SKM-1 treated with dmso at 0.1 percent for 144 hours (cell line): ENCODE measurements at regions not wholly inside any gene's neighbourhood (a gene's known extent, or its start where the extent isn't known, plus 50 kb on each side); places are given as distances from the start of the nearest gene placed in this dataset.

ENCODE experiments used
- DNase-seq: peaks from one replicate; lab custom pipeline; 2025; ENCODE audit not compliant: unreplicated experiment; lab: John Stamatoyannopoulos, UW

DNA sequence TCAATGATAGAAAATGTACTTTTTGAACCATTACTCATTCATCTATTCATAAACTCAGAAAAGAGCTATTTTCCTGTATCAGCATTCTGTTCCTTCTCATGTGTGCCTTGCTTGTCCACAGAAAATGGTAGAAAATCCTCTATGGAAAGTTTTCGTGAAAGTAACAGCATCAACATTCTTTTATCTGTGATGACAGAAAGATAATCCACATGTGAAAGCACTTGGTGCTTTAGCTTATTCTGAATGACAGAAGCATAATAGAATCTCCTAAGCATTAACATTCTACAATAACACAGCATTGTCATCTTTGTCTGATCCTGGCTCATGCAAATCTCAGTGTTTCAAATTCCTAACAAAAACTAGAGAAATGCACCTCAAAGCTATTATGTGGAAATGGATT, 431.9 kb downstream of the ADAMTS20 start:
- no peak for DNase-seq

DNA sequence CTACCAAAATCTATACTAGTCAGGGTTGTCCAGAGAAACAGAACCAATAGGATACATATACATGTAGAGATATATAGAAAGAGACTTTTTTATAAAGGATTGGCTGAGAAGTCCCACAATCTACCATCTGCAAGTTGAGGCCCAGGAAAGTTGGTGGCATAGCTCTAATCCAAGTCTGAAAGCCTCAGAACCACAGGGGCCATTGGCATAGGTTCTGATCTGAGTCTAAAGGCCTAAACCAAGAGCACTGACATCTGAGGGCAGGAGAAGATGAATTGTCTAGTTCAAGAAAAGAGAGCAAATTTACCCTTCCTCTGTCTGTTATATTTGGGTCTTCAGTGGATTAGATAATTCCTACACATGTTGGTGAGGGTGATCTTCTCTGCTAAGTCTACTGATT, 433.1 kb downstream of the ADAMTS20 start:
- DNase-seq, result no peak

DNA sequence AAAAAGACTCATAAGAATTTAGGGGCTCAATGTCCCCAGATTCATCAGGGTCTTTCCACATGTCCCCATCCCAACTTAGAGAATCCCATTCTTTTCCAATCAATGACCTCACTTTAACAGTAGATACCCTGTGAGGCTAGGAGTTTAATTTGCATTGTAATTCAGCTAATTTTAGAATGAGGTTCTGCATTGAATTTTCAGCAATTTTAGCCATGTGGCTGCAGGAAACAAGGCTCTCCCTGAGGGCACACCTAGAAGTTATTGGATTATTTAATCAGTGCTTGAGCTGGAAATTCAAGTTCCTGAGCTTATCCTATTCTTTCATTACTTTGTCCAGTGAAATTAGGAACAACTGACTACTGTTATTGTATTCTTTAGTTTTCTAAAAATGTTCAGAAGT, 433.8 kb downstream of the ADAMTS20 start:
- DNase-seq, result no peak

DNA sequence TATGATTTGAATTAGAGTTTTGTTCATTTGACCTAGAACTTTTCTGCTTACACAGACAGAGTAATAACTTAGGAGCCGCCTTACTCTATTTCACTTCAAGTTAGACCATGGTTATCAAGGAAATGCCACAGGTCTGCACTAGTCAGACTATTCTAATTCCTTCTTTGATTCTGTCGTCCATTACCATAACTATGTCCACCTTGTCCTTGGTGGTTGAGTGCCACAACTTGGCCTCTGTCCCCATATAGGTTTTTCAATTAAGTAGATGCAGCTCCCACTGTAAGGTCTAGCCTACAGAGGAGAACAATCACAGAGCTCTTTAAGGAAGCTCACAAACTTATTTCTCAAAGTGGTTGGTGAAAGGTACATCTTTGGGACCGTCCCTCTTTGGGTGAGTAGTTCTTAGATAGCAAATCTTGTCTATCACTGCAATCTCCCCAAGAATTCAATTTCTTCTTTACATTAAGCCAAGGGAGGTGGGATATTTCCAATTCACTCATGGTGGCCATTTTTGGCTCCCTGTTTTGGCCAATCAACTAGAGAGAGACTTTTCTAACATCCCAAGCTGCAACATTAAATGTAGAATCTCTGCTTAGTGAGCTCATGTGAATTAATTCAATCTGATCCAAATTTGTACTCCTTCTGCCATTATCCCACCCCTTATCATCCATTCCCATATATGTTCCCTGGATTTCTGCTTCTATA, 434.6 kb downstream of the ADAMTS20 start:
- DNase-seq, result no peak

DNA sequence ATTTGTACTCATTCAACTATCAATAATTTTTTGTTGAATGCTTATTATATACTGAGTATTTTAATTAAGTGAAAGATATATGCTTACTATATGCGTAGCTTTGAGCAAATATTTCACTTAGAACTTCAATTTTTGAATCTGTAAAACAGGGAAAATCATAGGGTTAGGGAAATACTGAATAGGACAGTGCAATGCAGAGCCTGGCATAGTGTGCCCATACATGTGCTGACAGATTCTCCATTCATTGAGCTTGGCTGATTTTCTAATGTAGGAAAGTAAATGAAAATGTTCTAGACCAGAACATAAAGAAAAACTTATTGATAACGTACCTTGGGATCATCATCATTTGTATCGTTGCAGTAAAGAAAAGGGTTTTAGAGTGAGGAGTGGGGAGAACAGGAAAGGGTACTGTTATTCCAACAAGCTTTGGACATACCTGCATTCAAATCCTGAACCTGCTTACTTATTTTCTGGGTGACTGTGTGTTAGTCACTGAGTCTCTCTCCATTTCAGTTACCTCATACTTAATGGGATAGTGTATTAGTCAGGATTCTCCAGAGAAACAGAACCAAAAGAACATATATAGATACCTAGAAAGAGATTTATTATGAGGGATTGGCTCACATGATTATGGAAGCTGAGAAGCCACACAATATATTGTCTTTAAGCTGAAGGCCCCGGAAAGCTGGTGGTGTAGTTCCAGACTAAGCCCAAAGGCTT, 436.4 kb downstream of the ADAMTS20 start:
- DNase-seq, result no peak

DNA sequence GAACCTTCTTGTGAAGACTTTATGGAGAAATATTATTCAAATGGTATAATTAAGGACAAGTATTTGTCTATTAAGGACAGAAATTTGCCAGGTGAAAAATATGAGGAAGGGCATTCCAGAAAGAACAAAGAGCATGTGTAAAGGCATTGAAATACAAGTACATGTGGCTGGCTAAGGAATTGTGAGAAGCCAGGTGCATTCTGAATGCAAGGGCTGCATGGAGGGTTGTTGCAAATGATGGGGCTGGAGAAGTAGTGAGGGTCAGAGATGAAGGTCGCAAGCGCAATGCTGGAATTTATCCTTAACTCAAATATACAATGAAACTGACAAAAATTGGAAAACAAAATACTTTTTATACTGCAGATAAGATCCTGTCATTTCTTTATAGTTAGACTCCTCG, 437.7 kb downstream of the ADAMTS20 start:
- no peak for DNase-seq

DNA sequence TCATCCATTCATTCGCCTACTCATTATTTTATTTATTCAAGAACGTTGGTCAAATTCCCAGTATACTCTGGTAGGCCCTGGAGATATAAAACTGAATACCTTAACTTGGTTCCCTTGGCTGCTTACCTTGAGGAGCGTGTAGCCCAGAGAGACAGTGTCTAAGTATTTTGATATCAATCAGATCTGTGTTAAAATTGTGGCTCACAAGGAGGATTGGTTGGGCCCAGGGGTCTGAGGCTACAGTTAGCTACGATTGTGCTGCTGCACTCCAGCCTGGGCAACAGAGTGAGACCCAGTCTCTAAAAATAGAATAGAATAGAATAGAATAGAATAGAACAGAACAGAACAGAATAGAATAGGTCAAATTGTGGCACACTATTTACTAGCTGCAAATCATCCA, 438.4 kb downstream of the ADAMTS20 start:
- DNase-seq, result no peak

DNA sequence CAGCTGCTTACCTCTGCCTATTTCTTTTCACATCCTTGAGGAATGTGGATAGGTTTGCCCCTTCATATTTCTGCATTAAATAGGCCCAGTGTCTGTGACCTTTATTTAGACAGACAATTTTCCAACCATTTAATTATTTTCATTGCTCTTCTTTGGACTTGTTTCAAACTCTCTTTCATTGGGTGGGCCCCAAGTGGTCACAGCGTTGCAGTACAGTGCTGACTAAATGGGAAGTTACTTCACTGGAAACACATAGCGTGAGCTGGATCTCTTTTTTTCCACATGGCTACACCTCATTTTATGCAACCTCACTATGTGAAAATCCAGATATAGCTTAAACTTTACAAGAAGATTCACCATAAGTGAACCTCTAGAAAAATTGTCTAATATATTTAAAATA, 438.9 kb downstream of the ADAMTS20 start:
- DNase-seq, result no peak

DNA sequence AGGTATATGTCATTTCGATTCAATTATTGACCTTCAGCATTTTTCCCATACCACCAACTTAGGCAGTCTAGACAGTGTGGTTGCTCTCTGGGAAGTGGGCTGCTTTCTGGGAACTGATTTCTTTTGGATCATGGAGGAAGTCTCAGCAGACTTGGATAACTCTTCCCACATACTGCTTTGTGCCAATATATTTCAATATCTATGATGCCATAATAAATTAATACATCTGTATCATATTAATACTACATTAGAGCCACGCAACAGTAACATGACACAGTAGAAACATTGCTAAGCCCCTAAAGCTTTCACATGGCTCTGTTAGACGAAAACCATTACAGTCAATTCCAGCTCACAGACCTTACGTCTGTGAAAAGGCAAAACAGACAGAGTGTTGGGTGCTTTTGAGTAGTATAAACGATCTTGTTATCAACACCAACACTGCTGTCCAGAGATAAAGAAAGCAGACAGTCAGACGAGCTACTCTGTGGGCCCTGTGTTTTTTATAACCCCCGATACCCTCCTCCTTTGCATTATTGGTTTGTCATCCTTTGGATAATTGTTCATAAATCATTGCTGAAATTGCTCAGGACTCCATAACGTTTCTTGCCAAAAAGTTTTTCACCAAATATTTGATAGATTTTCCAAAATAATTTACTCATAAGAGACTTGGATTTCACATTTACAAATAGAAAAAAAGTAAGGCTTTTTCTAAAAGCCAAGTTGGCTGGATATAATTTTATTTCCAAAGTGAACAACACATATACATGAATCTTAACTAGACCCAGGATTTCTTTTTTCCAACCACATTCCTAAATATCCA, 439.7 kb downstream of the ADAMTS20 start:
- DNase-seq, result no peak

DNA sequence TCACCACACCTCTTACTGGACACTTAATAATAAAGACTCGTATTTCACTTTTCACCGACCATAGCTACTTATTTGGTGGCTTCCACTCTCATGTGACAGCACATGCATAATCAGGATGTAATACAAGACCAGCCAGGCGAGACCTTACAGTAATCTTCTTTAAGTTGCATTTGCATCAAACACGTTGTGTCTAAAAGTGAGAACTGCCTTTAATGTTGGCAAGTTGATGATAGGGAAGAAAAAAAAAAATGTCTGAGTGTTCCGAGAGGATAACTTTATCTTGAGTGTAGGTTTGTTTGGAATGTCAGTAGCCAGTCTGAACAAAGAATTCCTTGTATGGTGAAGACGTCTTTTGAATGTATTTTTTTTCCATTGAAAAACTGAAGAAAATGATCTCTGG, 440.4 kb downstream of the ADAMTS20 start:
- no peak for DNase-seq

DNA sequence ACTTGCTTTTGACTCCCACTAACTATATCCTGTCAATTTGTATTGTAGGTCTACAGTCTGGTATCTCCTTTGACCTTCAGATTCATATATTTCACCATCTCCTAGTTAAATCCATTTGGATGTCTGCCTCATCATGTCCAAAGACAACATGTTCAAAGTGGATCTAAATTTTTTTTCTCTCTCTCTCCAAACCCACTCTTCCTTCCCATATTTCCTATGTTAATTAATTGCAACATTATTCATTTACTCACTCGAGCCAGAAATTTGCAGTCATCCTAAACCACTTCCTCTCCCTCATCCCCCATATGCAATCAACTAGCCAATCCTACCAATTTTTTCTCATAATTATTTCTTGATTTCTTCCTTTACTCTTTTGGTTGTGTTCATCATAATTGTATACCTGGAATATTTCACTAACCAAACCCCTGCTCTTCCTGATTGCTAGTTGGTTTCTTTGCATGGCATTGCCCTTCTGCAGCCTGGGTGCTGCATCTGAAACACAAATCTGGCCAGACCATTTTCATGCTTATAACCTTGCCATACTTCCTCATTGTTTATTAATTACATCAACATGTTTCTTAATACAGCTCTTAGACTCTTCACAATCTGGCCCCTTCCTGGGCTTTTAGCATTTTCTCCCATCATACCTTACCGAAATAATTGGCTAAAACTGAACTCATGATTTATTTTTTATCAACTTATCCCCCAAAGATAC, 442.2 kb downstream of the ADAMTS20 start:
- no peak for DNase-seq

DNA sequence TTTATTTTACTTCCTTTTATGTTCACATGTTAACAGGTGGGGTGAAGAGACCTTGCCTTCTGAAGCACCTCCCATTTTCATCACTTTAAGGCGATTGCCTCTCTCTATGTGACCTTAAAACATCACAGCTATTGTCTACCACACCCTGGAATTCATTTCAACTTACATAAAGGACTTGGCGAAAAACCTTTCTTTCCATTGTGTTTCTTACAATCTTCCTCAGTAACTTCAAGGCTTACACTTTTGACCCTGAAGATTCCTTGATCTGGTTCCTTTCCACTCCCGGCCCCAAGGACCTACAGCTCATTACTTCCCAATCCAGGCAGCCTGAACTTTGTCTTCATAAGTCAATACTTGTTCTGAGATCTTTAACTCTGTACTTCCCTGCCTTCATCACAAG, 443.3 kb downstream of the ADAMTS20 start:
- no peak for DNase-seq

DNA sequence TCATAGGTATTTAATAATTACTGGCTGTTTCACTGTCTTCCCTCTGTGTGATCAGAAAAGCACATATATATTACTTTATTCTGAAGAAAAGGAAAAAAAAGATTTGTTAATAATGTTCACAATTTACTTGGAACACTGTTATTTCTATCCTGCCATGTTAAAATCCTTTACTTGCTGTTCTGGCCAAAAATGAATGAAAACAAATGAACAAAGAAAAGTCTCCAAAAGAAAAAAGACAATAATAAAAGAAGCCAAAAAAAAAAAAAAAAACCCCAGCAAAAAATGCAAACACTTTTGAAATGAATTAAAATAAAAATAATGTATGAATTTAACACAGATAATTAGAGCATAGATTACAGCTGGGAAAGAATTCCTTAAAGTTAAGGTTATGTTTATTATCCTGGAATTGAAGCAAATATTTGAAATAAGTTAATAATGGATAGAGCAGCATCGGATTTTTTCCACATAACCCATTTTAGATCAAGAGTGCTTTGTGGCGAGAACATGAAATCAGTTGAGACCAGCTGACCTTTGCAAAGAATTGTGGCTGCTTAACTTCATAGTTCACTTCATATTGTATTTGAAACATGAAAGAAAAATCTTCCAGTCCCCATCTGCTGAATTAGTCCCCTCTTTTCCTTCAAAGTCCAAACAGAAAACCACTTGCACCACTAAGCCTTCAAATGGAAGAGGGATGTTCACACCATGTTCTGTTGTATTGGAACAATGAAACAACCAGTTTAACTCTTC, 444.8 kb downstream of the ADAMTS20 start:
- DNase-seq, result no peak

DNA sequence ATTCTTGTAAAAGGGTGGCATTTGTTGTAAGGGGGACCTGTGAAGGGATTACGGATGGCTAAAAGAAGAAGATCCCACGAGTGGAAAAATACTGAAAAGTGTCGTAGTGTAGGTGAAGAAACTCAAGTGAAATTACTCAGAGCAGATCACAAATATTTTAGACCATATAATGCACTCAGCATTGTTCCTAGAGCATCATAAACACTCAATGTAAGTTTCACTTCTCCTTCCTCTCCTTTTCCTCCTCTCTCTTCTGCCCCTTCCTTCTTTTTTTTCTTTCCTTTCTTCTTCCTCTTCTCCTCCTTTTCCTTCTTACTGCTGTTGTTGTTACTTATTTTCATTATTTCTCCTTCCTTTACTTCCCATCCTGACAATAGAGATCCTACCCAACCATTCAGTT, 445.6 kb downstream of the ADAMTS20 start:
- DNase-seq, result no peak

DNA sequence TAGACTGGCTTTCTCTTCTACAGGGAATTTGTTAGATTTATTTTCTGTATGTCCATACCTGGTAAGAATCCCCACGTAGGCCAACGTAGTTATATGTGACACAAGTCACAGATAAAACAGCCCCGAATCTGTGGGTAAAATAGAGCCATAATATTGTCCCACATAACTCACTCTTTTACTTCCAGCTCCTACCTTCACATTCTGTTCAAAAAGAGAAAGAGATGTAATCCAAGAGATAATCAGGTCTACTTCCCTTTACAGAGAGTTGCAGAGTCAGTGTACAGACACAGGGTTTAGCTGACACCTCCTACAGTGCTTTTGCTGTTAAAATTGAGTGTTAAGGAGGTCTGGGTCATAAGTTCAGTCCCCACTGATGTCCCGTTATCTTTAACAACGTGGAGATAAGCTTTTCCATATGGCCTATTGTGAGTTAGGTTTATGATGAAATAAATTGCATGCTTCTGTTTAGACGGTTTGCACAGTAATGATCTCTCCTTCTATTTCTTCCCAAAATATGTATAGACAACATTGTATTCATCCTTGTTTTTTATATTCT, 446.5 kb downstream of the ADAMTS20 start:
- DNase-seq, result no peak

DNA sequence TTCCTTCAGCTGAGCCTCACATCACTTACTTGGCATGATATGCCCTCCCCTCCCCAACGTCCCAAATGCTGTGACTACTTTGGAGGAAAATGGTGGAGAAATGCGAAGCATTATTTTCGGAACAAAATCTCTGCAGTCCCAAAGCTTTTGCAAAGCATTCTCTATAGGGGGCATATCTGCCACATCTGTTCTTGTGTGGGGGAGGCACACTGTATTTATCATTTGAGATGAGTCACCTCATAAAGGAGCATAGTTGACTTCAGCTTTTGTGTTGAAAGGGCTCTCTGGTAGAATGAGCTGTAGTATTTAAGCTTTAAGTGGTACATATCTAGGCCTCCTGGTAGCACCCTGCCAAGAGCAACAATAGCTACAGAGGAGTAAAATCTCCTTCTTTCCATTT, 447.5 kb downstream of the ADAMTS20 start:
- DNase-seq, result no peak

DNA sequence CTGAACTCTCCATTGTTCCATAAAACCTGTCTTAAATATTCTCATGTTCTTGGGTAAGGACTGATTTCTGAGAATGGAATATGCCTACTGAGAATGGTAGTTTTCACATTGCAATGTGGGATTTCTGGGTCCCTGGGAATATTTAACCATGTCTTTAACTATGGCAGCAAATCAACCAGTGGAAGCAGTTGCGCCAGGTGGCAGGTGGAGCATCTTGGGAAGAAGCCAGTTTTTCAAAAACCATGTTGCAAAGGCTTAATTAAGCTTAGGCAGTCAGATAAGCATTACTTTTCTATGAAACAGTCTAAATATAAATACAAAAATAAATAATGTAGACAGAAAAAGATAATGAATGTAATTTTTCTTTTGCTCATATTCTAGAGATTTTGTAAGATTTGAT, 448.1 kb downstream of the ADAMTS20 start:
- DNase-seq, result no peak

DNA sequence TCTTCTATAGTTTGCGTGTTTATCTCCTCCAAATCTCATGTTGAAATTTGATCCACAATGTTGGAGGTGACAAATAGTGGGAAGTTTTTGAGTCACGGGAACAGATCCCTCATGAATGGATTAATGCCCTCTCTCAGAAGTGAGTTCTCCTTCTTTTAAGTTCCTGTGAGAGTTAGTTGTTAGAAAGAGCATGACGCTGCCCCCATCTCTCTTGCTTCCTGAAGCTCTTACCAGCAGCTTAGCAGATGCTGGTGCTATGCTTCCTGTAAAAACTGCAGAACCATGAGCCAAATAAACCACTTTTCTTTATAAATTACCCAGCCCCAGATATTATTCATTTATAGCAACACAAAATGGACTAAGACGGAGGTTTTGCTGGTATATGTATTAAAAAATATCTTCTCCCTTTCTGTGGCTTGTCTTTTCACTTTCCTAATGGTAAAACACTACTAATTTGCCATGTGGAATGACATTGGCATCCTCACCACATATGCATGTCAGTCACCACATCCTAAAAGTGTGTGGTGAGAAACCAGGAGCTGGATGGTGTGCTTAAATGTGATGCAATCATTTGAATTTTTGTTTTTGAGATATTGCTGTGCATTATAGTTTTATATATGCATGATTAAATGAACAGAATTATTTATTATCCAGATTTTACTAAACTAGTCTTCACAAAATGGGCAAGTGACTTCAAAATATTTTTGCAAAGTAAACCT, 449.3 kb downstream of the ADAMTS20 start:
- DNase-seq, result no peak

DNA sequence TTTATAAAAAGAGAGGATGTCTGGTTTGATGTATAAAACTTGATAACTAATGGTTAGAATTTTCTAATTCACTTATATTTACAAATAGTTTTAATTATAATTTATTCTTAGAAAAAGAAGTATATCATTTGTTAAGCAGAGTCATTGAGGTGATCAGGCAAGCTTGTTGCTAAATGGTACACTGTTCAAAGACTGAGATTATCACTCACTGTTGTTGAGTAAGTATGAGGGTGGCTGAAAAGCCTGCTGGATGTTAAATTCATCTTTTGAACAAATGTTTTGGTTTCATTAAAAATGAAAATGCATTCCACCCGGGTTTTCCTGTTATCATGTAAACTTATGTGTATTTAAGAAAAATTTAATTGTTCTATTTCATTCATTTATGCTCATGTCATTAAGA, 451.8 kb downstream of the ADAMTS20 start:
- DNase-seq, result no peak

DNA sequence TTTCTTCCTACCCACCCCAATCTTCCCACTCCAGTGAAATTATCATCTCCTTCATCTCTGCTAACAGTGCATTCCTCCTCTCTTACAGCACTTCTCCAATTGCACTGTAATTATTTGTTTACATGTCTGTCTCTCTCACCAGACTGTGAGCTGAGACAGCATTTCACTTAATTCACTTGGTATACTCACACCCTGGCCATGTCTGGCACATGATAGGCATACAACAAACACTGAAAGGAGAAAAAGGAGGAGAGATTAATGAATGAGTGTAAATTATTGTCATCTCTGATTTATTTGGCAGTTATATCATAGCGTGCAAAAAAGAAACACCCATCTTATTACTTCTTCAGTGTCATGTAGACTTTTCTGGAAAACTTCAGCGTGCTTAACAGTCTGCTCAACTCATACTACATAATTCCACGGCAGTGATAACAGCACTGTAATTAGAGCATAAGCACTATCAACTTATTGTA, 452.3 kb downstream of the ADAMTS20 start:
- DNase-seq, result no peak
